Uterus (tissue), 3 donors: ENCODE measurements at regions not wholly inside any gene's neighbourhood (a gene's known extent, or its start where the extent isn't known, plus 50 kb on each side); places are given as distances from the start of the nearest gene placed in this dataset.

Experiments
- DNase-seq, 2 donors: peaks; one replicate each; pipeline ENCODE4 v3.0.0-alpha.2; 2019 to 2020
- H3K27ac ChIP-seq, 2 donors: fragments of 200-600 bp; sonication (generic); 1 replicate in 1 of 2; 2 replicates in 1 of 2; pipeline ENCODE4 v1.5.1; 2016 to 2018
- H3K27me3 ChIP-seq, 2 donors: fragments of 200-600 bp; sonication (generic); one replicate each; pipeline ENCODE4 v1.5.1; 2018 to 2019; ENCODE audit warnings: control low read depth in 1 of 2
- H3K36me3 ChIP-seq, 2 donors: fragments of 200-600 bp; sonication (generic); one replicate each; pipeline ENCODE4 v1.5.1; 2019; ENCODE audit warnings: control low read depth in 1 of 2
- H3K4me1 ChIP-seq, 2 donors: fragments of 200-600 bp; sonication (generic); one replicate each; pipeline ENCODE4 v1.5.1; 2018 to 2019; ENCODE audit warnings: control low read depth in 1 of 2
- H3K4me3 ChIP-seq, 2 donors: fragments of 200-600 bp; sonication (generic); 1 replicate in 1 of 2; 2 replicates in 1 of 2; pipeline ENCODE4 v1.5.1; 2018 to 2019; ENCODE audit warnings: mild to moderate bottlenecking in 1 of 2
- H3K9me3 ChIP-seq, 2 donors: fragments of 200-600 bp; sonication (generic); one replicate each; pipeline ENCODE4 v1.5.1; 2019; ENCODE audit warnings: control low read depth in 1 of 2
- CTCF ChIP-seq, 4 experiments: fragments of 200-600 bp in 2 of 4; fragments of 450-650 bp in 2 of 4; sonication (generic) in 2 of 4; IDR thresholded peaks; one replicate each; pipeline ENCODE4 v1.5.1; 2016 to 2019; ENCODE audit warnings: antibody characterized with exemption in 4 of 4, mild to moderate bottlenecking in 2 of 4, moderate library complexity in 1 of 4
- POLR2A ChIP-seq, 2 donors: fragments of 450-650 bp; IDR thresholded peaks; one replicate each; pipeline ENCODE4 v1.6.1; 2016; ENCODE audit warnings: antibody characterized with exemption in 2 of 2, mild to moderate bottlenecking in 1 of 2, moderate library complexity in 1 of 2
- intact Hi-C: fragments of 100-400 bp; cut with DNase I; formaldehyde crosslinking; loops from one replicate; pipeline ENCODE4 v1.15.1; 2023; ENCODE audit warnings: low total_unique reads
- donor health status: DM: yes; HTN: yes; CAD: no.

GRCh38 chr5:1701884-1702283, 97.8 kb downstream of the MRPL36 start:
- no peaks in the 10 kb centered on the region for H3K36me3 ChIP-seq
- no peaks in the 10 kb centered on the region for H3K4me1 ChIP-seq
- DNase-seq, result no peak
- TF ChIP-seq CTCF (IDR thresholded peaks at IDR 0.05), result no peak
- no peak overlapping the region for H3K4me3 ChIP-seq
- no peaks in the 10 kb centered on the region for H3K9me3 ChIP-seq
- H3K27me3 ChIP-seq, result no peaks in the 10 kb centered on the region
- H3K27ac ChIP-seq, result no peak overlapping the region
- intact Hi-C loops, result no loop called here

GRCh38 chr5:1701216-1701864, 98.3 kb downstream of the MRPL36 start:
- TF ChIP-seq POLR2A (IDR thresholded peaks at IDR 0.05) (no peak), CTCF (IDR thresholded peaks at IDR 0.05) (no peak)
- H3K27me3 ChIP-seq, result no peaks in the 10 kb centered on the region
- H3K4me1 ChIP-seq, result no peaks in the 10 kb centered on the region
- H3K27ac ChIP-seq, result no peak overlapping the region
- H3K9me3 ChIP-seq, result no peaks in the 10 kb centered on the region
- intact Hi-C loops, result no loop called here
- no peak overlapping the region for H3K4me3 ChIP-seq
- H3K36me3 ChIP-seq, result no peaks in the 10 kb centered on the region
- DNase-seq, result no peak

- intact Hi-C loops, result no loop called here
- Histone ChIP-seq H3K9me3 (no peaks in the 10 kb centered on the region), H3K4me1 (no peaks in the 10 kb centered on the region), H3K36me3 (no peaks in the 10 kb centered on the region), H3K27ac (no peak overlapping the region), H3K27me3 (no peaks in the 10 kb centered on the region), H3K4me3 (no peak overlapping the region)
- TF ChIP-seq CTCF (IDR thresholded peaks at IDR 0.05) (no peak), POLR2A (IDR thresholded peaks at IDR 0.05) (no peak)
- DNase-seq, result no peak
Measured at GRCh38 chr5:1699394-1699793, 100.2 kb downstream of the MRPL36 start.

GRCh38 chr5:1698589-1699316, 100.9 kb downstream of the MRPL36 start:
- no peak for DNase-seq
- Histone ChIP-seq H3K4me1 (no peaks in the 10 kb centered on the region), H3K4me3 (no peak overlapping the region), H3K27me3 (no peaks in the 10 kb centered on the region), H3K36me3 (no peaks in the 10 kb centered on the region), H3K27ac (no peak overlapping the region), H3K9me3 (no peaks in the 10 kb centered on the region)
- intact Hi-C loops, result no loop called here
- TF ChIP-seq POLR2A (IDR thresholded peaks at IDR 0.05), result no peak
- TF ChIP-seq CTCF (IDR thresholded peaks at IDR 0.05), result no peak

- H3K27ac ChIP-seq, result no peak overlapping the region
Measured at GRCh38 chr5:1692381-1692780, 107.3 kb downstream of the MRPL36 start.

More at GRCh38 chr5:1692381-1692780, 107.3 kb downstream of the MRPL36 start:
- intact Hi-C loops, result no loop called here
- no peaks in the 10 kb centered on the region for H3K27me3 ChIP-seq
- no peak overlapping the region for H3K4me3 ChIP-seq
- H3K4me1 ChIP-seq, result no peaks in the 10 kb centered on the region
- H3K9me3 ChIP-seq, result no peaks in the 10 kb centered on the region
- H3K36me3 ChIP-seq, result no peaks in the 10 kb centered on the region
- no peak for TF ChIP-seq POLR2A (IDR thresholded peaks at IDR 0.05)
- no peak for TF ChIP-seq CTCF (IDR thresholded peaks at IDR 0.05)
- DNase-seq, result no peak
